HPDE6-E6E7 (cell line): ENCODE measurements at regions not wholly inside any gene's neighbourhood (a gene's known extent, or its start where the extent isn't known, plus 50 kb on each side); places are given as distances from the start of the nearest gene placed in this dataset.

ENCODE experiments used
- DNase-seq: peaks from one replicate; pipeline ENCODE4 v3.0.0; 2011; ENCODE audit warnings: missing footprints; ENCODE audit errors: extremely low spot score

DNA sequence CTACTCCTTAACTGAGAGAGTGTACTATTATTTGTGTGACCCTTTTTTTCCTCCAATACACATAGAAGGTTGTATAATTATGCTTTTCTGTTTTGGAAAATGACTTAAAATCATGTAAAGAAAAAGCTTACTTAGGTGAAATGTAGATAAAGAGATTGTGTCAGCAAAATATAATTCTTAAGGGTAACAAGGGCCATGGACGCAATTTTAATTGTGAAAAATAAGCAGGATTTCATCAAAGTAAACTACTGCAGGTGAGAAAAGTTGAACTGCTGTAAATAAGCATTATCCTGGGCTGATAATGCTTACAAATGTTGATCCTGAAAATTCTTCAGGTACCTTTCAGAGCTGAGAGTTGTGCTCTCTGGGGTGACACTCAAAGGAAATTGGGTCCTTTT lies 141.5 kb downstream of the RPIA start:
- no peak for DNase-seq

- no peak for DNase-seq
These were observed 142.9 kb downstream of the RPIA start for GRCh38 chr2:88834376-88834775.

GRCh38 chr2:88834866-88835265 lies 143.4 kb downstream of the RPIA start:
- DNase-seq, result no peak

GRCh38 chr2:88835726-88836125 lies 144.3 kb downstream of the RPIA start:
- DNase-seq, result no peak

- DNase-seq, result no peak
These were observed 144.9 kb downstream of the RPIA start for GRCh38 chr2:88836351-88836750.

- no peak for DNase-seq
These were observed 146.2 kb downstream of the RPIA start for GRCh38 chr2:88837511-88838160.

DNA sequence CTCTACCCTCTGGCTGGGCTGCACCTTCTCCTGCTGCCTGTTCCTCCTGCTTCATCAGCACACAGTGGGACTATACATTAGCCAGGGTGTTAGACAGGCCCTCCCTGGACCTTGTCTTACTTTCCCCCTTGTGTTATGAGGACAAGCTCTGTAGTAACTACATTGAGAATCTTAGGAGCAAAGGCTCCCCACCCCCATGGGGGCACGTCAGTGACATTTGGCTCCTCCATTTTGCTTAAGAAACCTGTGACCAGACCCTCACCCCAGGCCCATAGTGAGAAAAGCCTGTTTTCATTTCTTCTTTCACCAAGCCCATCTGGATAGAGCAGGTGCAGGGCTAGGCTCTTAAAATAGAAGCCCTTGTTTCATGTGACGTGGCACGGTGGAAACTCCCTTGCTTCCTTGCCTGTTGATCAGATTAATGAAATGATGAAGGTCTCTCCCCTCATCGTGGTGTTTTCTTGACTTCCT lies 146.7 kb downstream of the RPIA start:
- DNase-seq, result no peak

DNA sequence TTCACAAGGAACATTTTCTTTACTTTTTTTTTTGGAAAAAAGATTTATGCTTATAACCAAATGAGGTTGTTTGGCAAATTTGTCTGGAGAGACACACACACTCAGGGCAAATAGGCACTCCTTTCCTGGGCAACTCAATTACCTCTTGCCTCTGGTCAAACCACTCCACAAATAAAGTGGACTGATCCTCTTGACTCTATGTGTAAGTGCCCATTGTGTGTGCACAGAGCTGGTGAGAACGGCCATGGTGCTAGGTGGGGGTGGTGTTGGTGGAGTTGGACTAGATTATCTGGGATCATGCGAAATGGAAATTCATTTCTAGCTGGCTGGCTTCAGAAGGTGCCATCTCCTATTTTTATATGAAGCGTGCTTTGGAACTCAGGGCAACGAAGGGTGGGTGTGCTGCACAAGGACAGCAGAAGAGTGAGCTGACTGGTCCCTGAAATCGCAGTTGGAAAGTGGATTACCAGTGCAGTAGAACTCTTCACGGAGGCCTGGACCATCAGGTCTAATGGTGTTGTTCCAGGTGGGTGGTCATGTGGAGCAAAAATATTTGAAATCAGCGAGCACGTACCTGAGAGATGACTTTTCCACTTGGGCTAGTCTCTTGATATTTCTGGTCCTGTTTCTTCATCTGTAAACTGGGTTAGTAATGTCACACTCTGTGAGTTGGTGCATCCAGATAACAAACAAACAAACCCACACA lies 149.9 kb downstream of the RPIA start:
- DNase-seq, result no peak

GRCh38 chr2:88842656-88843460 lies 151.4 kb downstream of the RPIA start:
- DNase-seq, result no peak

DNA sequence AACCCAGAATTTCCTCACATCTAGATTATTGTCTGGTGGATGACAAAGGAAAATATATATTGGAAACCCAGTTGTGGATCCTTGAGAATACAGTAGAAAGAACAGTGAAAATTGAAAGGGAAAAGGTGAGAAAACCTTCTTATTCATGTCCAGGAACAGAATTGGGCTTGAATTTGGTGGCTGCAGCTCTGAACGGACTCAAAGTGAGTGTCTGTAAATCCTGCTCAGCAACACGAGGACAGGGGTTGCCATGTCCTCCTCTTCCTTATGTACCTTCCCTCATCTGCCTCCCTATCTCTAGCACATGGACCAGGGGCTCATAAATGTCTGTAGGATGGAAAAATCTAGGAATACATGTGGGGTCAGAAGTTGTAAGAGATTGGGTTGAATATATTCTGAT lies 152.2 kb downstream of the RPIA start:
- DNase-seq, result no peak

DNA sequence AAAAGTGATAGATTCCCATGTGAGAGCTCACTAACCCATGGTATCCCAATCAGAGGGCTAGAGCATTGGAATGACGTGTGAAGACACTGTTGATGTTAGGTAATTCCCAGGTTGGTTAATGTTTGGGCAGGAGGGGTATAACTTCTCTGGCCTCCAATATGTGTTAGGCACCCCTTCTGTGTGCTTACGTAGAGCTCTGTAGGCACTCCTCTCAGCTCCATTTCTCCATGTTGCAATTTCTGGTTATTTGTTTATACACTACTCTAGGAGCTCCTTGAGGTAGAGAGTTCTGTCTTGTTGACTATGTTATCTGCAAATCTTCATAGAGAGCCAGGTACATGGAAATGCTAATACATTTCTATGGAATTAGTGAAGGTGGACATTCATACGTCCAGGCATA lies 153.5 kb downstream of the RPIA start:
- DNase-seq, result no peak

DNA sequence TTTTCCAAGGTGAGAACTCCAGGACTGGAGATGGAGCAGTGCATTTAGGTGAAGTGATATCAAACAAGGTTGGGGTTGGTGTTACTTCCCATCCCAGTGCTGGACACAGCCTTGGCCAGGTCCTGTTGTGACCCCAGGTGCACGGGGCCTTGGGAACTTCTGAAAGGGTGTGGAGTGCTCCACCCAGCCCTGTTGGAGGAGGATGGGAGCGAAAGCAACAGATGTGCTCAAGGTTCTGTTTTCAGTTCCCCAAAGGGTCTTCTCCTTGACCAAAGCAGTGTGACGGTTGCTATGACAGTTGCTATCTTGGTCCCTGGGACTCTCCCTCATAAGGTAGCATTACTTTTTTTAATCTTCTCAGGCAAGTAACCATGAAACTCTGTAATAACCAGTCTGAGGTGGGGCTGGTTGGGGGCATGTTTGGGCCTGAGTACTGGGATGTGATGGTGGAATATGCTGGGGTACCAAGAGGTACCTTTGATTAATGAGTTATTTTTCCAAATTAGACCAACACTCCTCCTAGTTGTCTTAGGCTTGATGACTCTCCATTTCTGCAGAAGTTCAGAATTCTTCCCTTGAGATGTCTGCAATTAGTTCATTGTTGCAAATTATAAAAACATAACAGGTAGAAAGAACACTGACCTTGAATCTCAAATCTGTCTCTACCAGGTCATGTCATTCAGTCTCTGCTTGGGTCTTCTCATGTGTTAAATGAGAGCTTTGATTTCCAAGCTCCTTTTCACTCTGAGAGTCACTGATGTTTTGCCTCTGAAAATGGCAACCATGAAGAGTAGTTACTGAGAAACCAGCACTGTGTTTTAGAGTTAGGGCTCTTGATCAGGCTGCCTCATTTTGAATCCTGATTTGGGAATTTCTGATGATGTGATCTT lies 154.5 kb downstream of the RPIA start:
- no peak for DNase-seq

DNA sequence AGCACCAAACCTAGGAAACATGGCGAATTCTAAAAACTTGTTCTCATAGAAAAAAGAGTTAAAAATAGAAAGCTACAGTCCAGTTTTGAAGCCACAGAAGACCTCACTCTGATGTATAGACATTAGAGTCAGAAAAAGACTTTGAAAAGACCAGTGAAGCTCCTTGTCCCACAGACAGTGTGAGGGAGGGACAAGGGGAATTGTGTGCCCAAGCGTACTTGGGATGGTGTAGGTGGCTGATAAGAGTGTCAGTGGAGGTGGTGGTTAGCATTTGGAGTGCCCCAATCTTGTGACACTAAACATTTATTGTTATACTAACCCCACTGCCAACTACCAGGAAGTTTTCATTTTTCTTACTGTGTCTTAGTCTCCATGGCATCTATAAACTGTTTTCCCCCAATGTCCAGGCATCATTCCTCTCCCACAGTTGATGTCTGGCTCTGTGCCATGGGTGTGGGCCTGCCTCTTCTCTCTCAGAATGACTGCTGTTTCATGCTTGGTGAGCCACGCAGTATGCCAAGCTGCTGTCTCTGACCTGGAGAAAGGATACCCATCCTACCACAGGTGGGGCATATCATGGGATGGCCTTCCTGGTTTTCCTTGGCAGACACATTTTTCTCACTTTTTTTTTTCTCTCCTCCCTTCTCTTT lies 161.4 kb downstream of the RPIA start:
- DNase-seq, result no peak

DNA sequence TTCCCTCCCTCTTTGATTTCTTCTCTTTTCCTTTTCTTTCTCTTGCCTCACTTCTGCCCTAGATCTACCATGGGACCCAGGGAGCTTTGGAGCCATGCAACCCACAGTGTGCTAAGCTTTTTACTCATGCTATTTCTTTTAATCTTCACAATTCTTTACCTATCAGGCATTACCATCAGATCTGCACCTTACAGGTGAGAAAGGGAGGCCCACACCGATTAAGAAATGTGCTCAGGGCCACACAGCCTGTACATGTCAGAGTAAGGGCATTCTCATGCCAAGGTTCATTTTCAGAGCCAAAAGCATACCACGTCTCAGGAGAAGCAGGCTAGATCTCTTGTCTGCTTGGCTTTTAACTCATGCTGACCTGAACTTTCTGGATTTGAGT lies 161.9 kb downstream of the RPIA start:
- DNase-seq, result no peak

DNA sequence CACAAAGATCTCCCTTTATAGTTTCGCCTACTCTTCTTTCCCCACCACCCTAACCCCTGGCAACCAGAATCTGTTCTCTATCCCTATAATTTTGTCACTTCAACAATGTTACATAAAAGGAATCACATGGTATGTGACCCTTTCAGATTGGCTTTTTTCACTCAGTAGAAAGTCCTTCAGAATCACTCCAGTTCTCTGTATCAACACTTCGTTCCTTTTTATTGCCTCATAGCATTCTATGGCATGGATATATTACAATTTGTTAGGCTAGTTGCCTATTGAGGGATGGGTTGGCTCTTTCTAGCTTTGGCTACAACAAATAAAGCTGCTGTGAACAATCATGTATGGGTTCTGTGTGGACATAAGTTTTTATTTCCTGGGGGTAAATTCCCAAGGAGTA lies 163.1 kb downstream of the RPIA start:
- DNase-seq, result no peak

- DNase-seq, result no peak
These were observed 164.3 kb downstream of the RPIA start for GRCh38 chr2:88855620-88856408.

GRCh38 chr2:88856409-88857135 lies 165.1 kb downstream of the RPIA start:
- DNase-seq, result no peak

DNA sequence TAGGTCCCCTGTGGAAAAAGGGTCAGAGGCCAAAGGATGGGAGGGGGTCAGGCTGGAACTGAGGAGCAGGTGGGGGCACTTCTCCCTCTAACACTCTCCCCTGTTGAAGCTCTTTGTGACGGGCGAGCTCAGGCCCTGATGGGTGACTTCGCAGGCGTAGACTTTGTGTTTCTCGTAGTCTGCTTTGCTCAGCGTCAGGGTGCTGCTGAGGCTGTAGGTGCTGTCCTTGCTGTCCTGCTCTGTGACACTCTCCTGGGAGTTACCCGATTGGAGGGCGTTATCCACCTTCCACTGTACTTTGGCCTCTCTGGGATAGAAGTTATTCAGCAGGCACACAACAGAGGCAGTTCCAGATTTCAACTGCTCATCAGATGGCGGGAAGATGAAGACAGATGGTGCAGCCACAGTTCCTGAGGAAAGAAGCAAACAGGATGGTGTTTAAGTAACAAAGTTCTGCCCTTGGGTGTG lies 165.8 kb downstream of the RPIA start:
- no peak for DNase-seq

DNA sequence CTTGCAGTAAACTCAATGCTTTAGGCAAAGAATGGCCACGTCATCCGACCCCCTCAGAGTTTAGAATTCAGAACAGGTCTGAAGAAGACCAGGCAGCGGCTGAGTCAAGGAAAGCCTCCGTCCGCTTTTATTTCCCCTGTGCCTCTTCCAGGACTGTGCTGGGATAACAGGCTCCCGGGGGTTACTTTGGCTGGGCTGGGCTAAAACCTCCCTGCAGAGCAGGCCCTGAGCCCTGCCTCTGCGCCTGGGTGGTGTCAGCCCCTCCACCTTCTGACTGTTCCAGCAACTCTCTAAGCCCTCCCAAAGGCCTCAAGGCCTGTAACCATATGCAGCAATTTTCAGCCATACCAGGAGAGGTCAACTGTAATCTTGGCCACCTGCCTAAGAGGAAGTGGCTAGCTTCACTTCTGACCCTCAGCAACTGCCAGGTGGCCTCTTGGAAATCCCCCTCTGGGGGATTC lies 166.5 kb downstream of the RPIA start:
- DNase-seq, result no peak

- no peak for DNase-seq
These were observed 168.0 kb downstream of the RPIA start for GRCh38 chr2:88859461-88859860.
